Heart left ventricle (tissue), 16 donors: ENCODE measurements at regions not wholly inside any gene's neighbourhood (a gene's known extent, or its start where the extent isn't known, plus 50 kb on each side); places are given as distances from the start of the nearest gene placed in this dataset.
"Not testable (repeated sequence)": the region's sequence is repeated elsewhere in the genome, so short reads cannot be mapped to it uniquely, and the experiment has no call there.

Experiments used
- ATAC-seq, 4 donors: fragments of 200-7000 bp; cut with Tn5 transposase; one replicate each; pipeline ENCODE4 v1.9.1; 2020 to 2022; ENCODE audit warnings: moderate library complexity in 4 of 4, mild to moderate bottlenecking in 3 of 4, moderate number of reproducible peaks in 1 of 4
- DNase-seq, 5 donors: peaks; one replicate each; pipeline ENCODE4 v3.0.0-alpha.2; 2020
- H3K27ac ChIP-seq, 12 donors: fragments of 200-600 bp; sonication (generic) in 4 of 12; one replicate each; pipeline versions ENCODE4 v1.5.0 to v1.8.0; 2016 to 2022; ENCODE audit warnings: mild to moderate bottlenecking in 2 of 12
- H3K27me3 ChIP-seq, 9 donors: fragments of 200-600 bp; sonication (generic) in 2 of 9; one replicate each; pipeline versions ENCODE4 v1.5.1 to v1.8.0; 2016 to 2022; ENCODE audit warnings: mild to moderate bottlenecking in 3 of 9
- H3K36me3 ChIP-seq, 9 donors: fragments of 200-600 bp; sonication (generic) in 2 of 9; one replicate each; pipeline versions ENCODE4 v1.5.0 to v1.8.0; 2018 to 2022; ENCODE audit warnings: mild to moderate bottlenecking in 2 of 9
- H3K4me1 ChIP-seq, 12 donors: fragments of 200-600 bp; sonication (generic) in 4 of 12; one replicate each; pipeline versions ENCODE4 v1.5.0 to v1.8.0; 2016 to 2022; ENCODE audit warnings: mild to moderate bottlenecking in 3 of 12
- H3K4me3 ChIP-seq, 12 donors: fragments of 200-600 bp; sonication (generic) in 4 of 12; one replicate each; pipeline versions ENCODE4 v1.5.0 to v1.8.0; 2017 to 2022; ENCODE audit warnings: mild to moderate bottlenecking in 9 of 12, moderate library complexity in 4 of 12
- H3K9me3 ChIP-seq, 12 donors: fragments of 200-600 bp; sonication (generic) in 4 of 12; one replicate each; pipeline versions ENCODE4 v1.5.0 to v1.8.0; 2016 to 2022; ENCODE audit warnings: mild to moderate bottlenecking in 1 of 12
- CTCF ChIP-seq, 12 donors: fragments of 200-600 bp; sonication (generic) in 4 of 12; IDR thresholded peaks; one replicate each; pipeline versions ENCODE4 v1.5.0 to v1.8.0; 2018 to 2022; ENCODE audit warnings: antibody characterized with exemption in 12 of 12, mild to moderate bottlenecking in 5 of 12
- POLR2A ChIP-seq, 2 donors: fragments of 450-650 bp; IDR thresholded peaks; one replicate each; pipeline ENCODE4 v1.6.1; 2017; ENCODE audit warnings: antibody characterized with exemption in 2 of 2, mild to moderate bottlenecking in 2 of 2, moderate library complexity in 2 of 2
- WGBS, 4 donors: extraction: QIAGEN DNeasy Blood & Tissue Kit in 2 of 4; methylation state at CpG; one replicate each; pipeline versions ENCODE4 v1.1.5 to v1.1.7; 2013 to 2018; 5-methylcytosine and 5-hydroxymethylcytosine counted together
- intact Hi-C, 10 donors: fragments of 100-400 bp; cut with DNase I; formaldehyde crosslinking; loops; one replicate each; pipeline versions ENCODE4 v1.11.1 to v1.14.2; 2022
- donor health status: ischemic (EF 13 %, LVEDD 7.1; RV severe dilation, severe dysfunction).
- donor health status: healthy with polysubstance abuse.
- donor health status: DM: no; HTN: yes; CAD: no.
- donor health status: DM: no; HTN: no; CAD: no.
- donor health status: ischemic (EF 25% LVEDD 6.9; RV normal size, moderate dysfunction).
- donor health status: ischemic (EF 25% LVEDD 5.7; RV mildly dilated, moderate dysfunction).
- donor health status: healthy.
- donor health status: DM: yes; HTN: yes; CAD: no.
- donor health status: ischemic (EF 35%, LVEDD 5.7; RV mildly dilated, moderate dysfunction).
- donor health status: nonischemic (EF 11% LVEDD 7.7; RV severe dilation, severe dysfunction).
- donor health status: DM: yes; HTN: yes; CAD: no.
- donor health status: PGD.
- donor health status: ischemic (EF 29% LVEDD 5.4; RV normal size, mild dysfunction).
- donor health status: nonischemic (EF 23%, LVEDD 6.1; RV moderate dilation, normal function).

GRCh38 chr11:48649064-48649463 lies 160.5 kb downstream of the OR4A47 start:
- H3K4me1 ChIP-seq, H3K27ac ChIP-seq, H3K36me3 ChIP-seq, ATAC-seq, H3K4me3 ChIP-seq, H3K27me3 ChIP-seq, intact Hi-C loops, DNase-seq: not testable (repeated sequence)
- H3K9me3 ChIP-seq, result peaks cover 0 to 50% (median 17%) of the 10 kb centered on the region in 12 donors
- 84 to 94% (median 88%) methylated on average over 3 of the region's 3 CpGs for WGBS, 4 donors

- no peaks in the 10 kb centered on the region for H3K36me3 ChIP-seq
- intact Hi-C loops, result no loop called here
- no peaks in the 10 kb centered on the region for H3K4me1 ChIP-seq
- no peak overlapping the region for H3K4me3 ChIP-seq
- H3K27ac ChIP-seq, result no peak overlapping the region
- 63 to 79% (median 72%) methylated on average over 1 of the region's 1 CpG for WGBS, 4 donors
- ATAC-seq (no peak), DNase-seq (no peak)
- H3K9me3 ChIP-seq, result peaks cover 0 to 96% (median 67%) of the 10 kb centered on the region in 12 donors
- TF ChIP-seq CTCF (IDR thresholded peaks at IDR 0.05) (no peak), POLR2A (IDR thresholded peaks at IDR 0.05) (no peak)
- no peaks in the 10 kb centered on the region for H3K27me3 ChIP-seq
Measured at GRCh38 chr11:48669146-48669545, 180.6 kb downstream of the OR4A47 start.

GRCh38 chr11:48675945-48676344 lies 187.4 kb downstream of the OR4A47 start:
- Histone ChIP-seq H3K27ac (no peak overlapping the region), H3K27me3 (no peaks in the 10 kb centered on the region), H3K9me3 (peaks cover 0 to 80% (median 52%) of the 10 kb centered on the region in 12 donors), H3K4me3 (no peak overlapping the region), H3K4me1 (no peaks in the 10 kb centered on the region), H3K36me3 (no peaks in the 10 kb centered on the region)
- intact Hi-C loops, result no loop called here
- ATAC-seq (no peak), DNase-seq (no peak)
- WGBS, 4 donors, result 72 to 88% (median 82%) methylated on average over 3 of the region's 3 CpGs
- no peak for TF ChIP-seq CTCF (IDR thresholded peaks at IDR 0.05)
- TF ChIP-seq POLR2A (IDR thresholded peaks at IDR 0.05), result no peak

- Histone ChIP-seq H3K9me3 (peaks cover 0 to 45% (median 12%) of the 10 kb centered on the region in 12 donors), H3K27me3 (no peaks in the 10 kb centered on the region)
- 44 to 50% (median 48%) methylated on average over 5 of the region's 5 CpGs for WGBS, 4 donors
Measured at GRCh38 chr11:48683226-48683720, 194.7 kb downstream of the OR4A47 start.

GRCh38 chr11:48729503-48729902 lies 240.9 kb downstream of the OR4A47 start:
- H3K36me3 ChIP-seq, ATAC-seq, intact Hi-C loops, DNase-seq, H3K4me3 ChIP-seq, H3K27ac ChIP-seq, H3K4me1 ChIP-seq, H3K27me3 ChIP-seq: not testable (repeated sequence)
- peaks cover 0 to 71% (median 26%) of the 10 kb centered on the region in 12 donors for H3K9me3 ChIP-seq
- WGBS, 4 donors, result 59 to 68% (median 63%) methylated on average over 3 to 5 of the region's 5 CpGs

More at GRCh38 chr11:48683226-48683720, 194.7 kb downstream of the OR4A47 start:
- Histone ChIP-seq H3K4me1 (no peaks in the 10 kb centered on the region), H3K36me3 (no peaks in the 10 kb centered on the region), H3K4me3 (no peak overlapping the region), H3K27ac (no peak overlapping the region)
- no peak for TF ChIP-seq POLR2A (IDR thresholded peaks at IDR 0.05)
- TF ChIP-seq CTCF (IDR thresholded peaks at IDR 0.05), result no peak
- ATAC-seq (no peak), DNase-seq (no peak)
- intact Hi-C loops, result no loop called here

GRCh38 chr11:48750081-48750480 lies 233.6 kb downstream of the TRIM51G start:
- ATAC-seq, DNase-seq, H3K27me3 ChIP-seq, H3K27ac ChIP-seq, H3K4me1 ChIP-seq, intact Hi-C loops, H3K36me3 ChIP-seq, H3K4me3 ChIP-seq: not testable (repeated sequence)
- peaks cover 0 to 45% (median 17%) of the 10 kb centered on the region in 12 donors for H3K9me3 ChIP-seq
- 75 to 94% (median 77%) methylated on average over 10 of the region's 10 CpGs for WGBS, 4 donors
